A549 (cell line): ENCODE measurements at regions not wholly inside any gene's neighbourhood (a gene's known extent, or its start where the extent isn't known, plus 50 kb on each side); places are given as distances from the start of the nearest gene placed in this dataset.

Source experiments
- ATAC-seq, 2 experiments: fragments of 200-7000 bp in 1 of 2; fragments of >200 bp in 1 of 2; cut with Nextera tagmentation in 1 of 2; cut with Tn5 transposase in 1 of 2; 3 replicates each; pipeline versions ENCODE4 v1.8.0 to v1.9.1; 2018 to 2020; ENCODE audit warnings: mild to moderate bottlenecking in 1 of 2, moderate library complexity in 1 of 2
- CTCF ChIA-PET: fragments of 300-600 bp; sonication (Branson Sonifier 250); formaldehyde crosslinking; extraction: SDS; loops from one replicate; lab custom pipeline; 2021; ENCODE audit warnings: antibody characterized with exemption, inconsistent platforms; lab: Yijun Ruan, JAX
- POLR2A ChIA-PET: fragments of 350-600 bp; formaldehyde crosslinking; extraction: SDS; loops from one replicate; lab custom pipeline; 2021; ENCODE audit warnings: antibody characterized with exemption, inconsistent platforms; lab: Yijun Ruan, JAX
- DNase-seq, 2 experiments: peaks; one replicate each; pipeline versions ENCODE4 v3.0.0 to v3.0.0-alpha.2; 2011 to 2016; ENCODE audit warnings: low read depth in 1 of 2, low spot score in 1 of 2
- FAIRE-seq: peaks from 2 replicates; lab custom pipeline; 2011; peaks lifted over from hg19 to GRCh38; lab: Jason Lieb, UNC
- H3K27ac ChIP-seq, 2 experiments: fragments of >200 bp; sonication (Bioruptor Twin); formaldehyde crosslinking; 3 replicates each; pipeline ENCODE4 v1.5.1; 2016 to 2017
- H3K4me1 ChIP-seq: fragments of >200 bp; sonication (Bioruptor Twin); formaldehyde crosslinking; 3 replicates; pipeline ENCODE4 v1.6.1; 2016
- H3K4me2 ChIP-seq: fragments of >200 bp; sonication (Bioruptor Twin); formaldehyde crosslinking; 3 replicates; pipeline ENCODE4 v1.6.1; 2016
- H3K4me3 ChIP-seq: fragments of >200 bp; sonication (Bioruptor Twin); formaldehyde crosslinking; 3 replicates; pipeline ENCODE4 v1.5.1; 2016
- H3K9me3 ChIP-seq: fragments of >200 bp; sonication (Bioruptor Twin); formaldehyde crosslinking; 3 replicates; pipeline ENCODE4 v1.6.1; 2016
- BHLHE40 ChIP-seq: IDR thresholded peaks from 2 replicates; pipeline ENCODE4 v1.6.1; 2012; ENCODE audit warnings: low read depth, low read length, inconsistent platforms
- CBX8 ChIP-seq: fragments of 200-600 bp; sonication (generic); IDR thresholded peaks from 2 replicates; pipeline ENCODE4 v1.6.1; 2016
- CEBPB ChIP-seq, 2 experiments: fragments of >200 bp in 1 of 2; sonication (Bioruptor Twin) in 1 of 2; formaldehyde crosslinking in 1 of 2; IDR thresholded peaks; 2 replicates each; pipeline ENCODE4 v1.6.1; 2012 to 2016
- CHD2 ChIP-seq: fragments of 150-350 bp; IDR thresholded peaks from 2 replicates; pipeline ENCODE4 v1.6.1; 2014; ENCODE audit warnings: low read length; ENCODE audit not compliant: partially characterized antibody
- CHD4 ChIP-seq: fragments of 200-600 bp; sonication (generic); IDR thresholded peaks from 2 replicates; pipeline ENCODE4 v1.6.1; 2016; ENCODE audit warnings: antibody characterized with exemption, mild to moderate bottlenecking, borderline replicate concordance
- ESRRA ChIP-seq: fragments of 150-350 bp; IDR thresholded peaks from 2 replicates; pipeline ENCODE4 v1.6.1; 2014; ENCODE audit warnings: mild to moderate bottlenecking, low read length, borderline replicate concordance
- FOXS1 ChIP-seq: fragments of 250-450 bp; sonication (Bioruptor Pico); IDR thresholded peaks from 2 replicates; pipeline ENCODE4 v1.5.0; 2020; ENCODE audit warnings: mild to moderate bottlenecking, moderate library complexity
- HDAC2 ChIP-seq: fragments of 200-600 bp; sonication (generic); IDR thresholded peaks from 2 replicates; pipeline ENCODE4 v1.6.1; 2016
- HEYL ChIP-seq: fragments of 250-450 bp; sonication (Bioruptor Pico); IDR thresholded peaks from 2 replicates; pipeline ENCODE4 v1.8.0; 2021; ENCODE audit warnings: mild to moderate bottlenecking, moderate library complexity
- HOXB5 ChIP-seq: fragments of 250-450 bp; sonication (Bioruptor Pico); IDR thresholded peaks from 2 replicates; pipeline ENCODE4 v1.5.0; 2020; ENCODE audit warnings: mild to moderate bottlenecking, moderate library complexity
- JUNB ChIP-seq: fragments of >200 bp; sonication (Bioruptor Twin); formaldehyde crosslinking; IDR thresholded peaks from 2 replicates; pipeline ENCODE4 v1.6.1; 2016
- KDM1A ChIP-seq: fragments of 200-600 bp; sonication (generic); IDR thresholded peaks from 2 replicates; pipeline ENCODE4 v1.6.1; 2016; ENCODE audit warnings: low read depth, mild to moderate bottlenecking
- KDM5A ChIP-seq: fragments of 200-600 bp; sonication (generic); IDR thresholded peaks from 2 replicates; pipeline ENCODE4 v1.6.1; 2016; ENCODE audit warnings: antibody characterized with exemption, mild to moderate bottlenecking
- MAFK ChIP-seq: fragments of 450-650 bp; IDR thresholded peaks from 2 replicates; pipeline ENCODE4 v1.6.1; 2014; ENCODE audit not compliant: partially characterized antibody
- MAX ChIP-seq: IDR thresholded peaks from 2 replicates; pipeline ENCODE4 v1.6.1; 2012
- MAZ ChIP-seq: fragments of 150-350 bp; IDR thresholded peaks from 2 replicates; pipeline ENCODE4 v1.6.1; 2014; ENCODE audit warnings: antibody characterized with exemption, low read depth, low read length, borderline replicate concordance
- NFE2L2 ChIP-seq: fragments of 150-350 bp; conservative IDR thresholded peaks from 2 replicates; pipeline ENCODE4 v1.6.1; 2014; ENCODE audit warnings: low read length
- POLR2A ChIP-seq: IDR thresholded peaks from 2 replicates; pipeline ENCODE4 v1.6.1; 2012; ENCODE audit warnings: mild to moderate bottlenecking, low read length
- RCOR1 ChIP-seq: fragments of 150-350 bp; IDR thresholded peaks from 2 replicates; pipeline ENCODE4 v1.6.1; 2014; ENCODE audit warnings: antibody characterized with exemption, low read length, low read depth
- RFX5 ChIP-seq: fragments of 450-650 bp; IDR thresholded peaks from 2 replicates; pipeline ENCODE4 v1.7.1; 2014; ENCODE audit warnings: antibody characterized with exemption, mild to moderate bottlenecking, moderate library complexity
- RNF2 ChIP-seq: fragments of 200-600 bp; sonication (generic); IDR thresholded peaks from 2 replicates; pipeline ENCODE4 v1.6.1; 2016; ENCODE audit warnings: low read depth, mild to moderate bottlenecking, antibody characterized with exemption, moderate library complexity, borderline replicate concordance
- SMC3 ChIP-seq: fragments of >200 bp; sonication (Bioruptor Twin); formaldehyde crosslinking; IDR thresholded peaks from 3 replicates; pipeline ENCODE4 v1.6.1; 2018; ENCODE audit warnings: inconsistent platforms
- SREBF2 ChIP-seq: fragments of 450-650 bp; IDR thresholded peaks from 2 replicates; pipeline ENCODE4 v1.6.1; 2014; ENCODE audit warnings: mild to moderate bottlenecking, moderate library complexity
- TFCP2L1 ChIP-seq: fragments of 250-450 bp; sonication (Bioruptor Pico); IDR thresholded peaks from 2 replicates; pipeline ENCODE4 v1.5.0; 2021; ENCODE audit warnings: mild to moderate bottlenecking
- USF2 ChIP-seq: fragments of 450-650 bp; IDR thresholded peaks from 2 replicates; pipeline ENCODE4 v1.6.1; 2014; ENCODE audit warnings: antibody characterized with exemption
- WGBS: methylation state at CpG from one replicate; pipeline ENCODE4 v1.1.6; 2017; ENCODE audit errors: missing lambda C conversion rate; 5-methylcytosine and 5-hydroxymethylcytosine counted together
- TF ChIP-seq, protein P1 (sequence below): fragments of >200 bp; sonication (Bioruptor Twin); formaldehyde crosslinking; IDR thresholded peaks from 3 replicates; pipeline ENCODE4 v1.6.1; 2016
- TF ChIP-seq, protein P2 (sequence below): fragments of 250-450 bp; sonication (Bioruptor Pico); IDR thresholded peaks from 2 replicates; pipeline ENCODE4 v1.5.0; 2020; ENCODE audit warnings: low read depth, mild to moderate bottlenecking, moderate library complexity

GRCh38 chrX:144790148-144790547 is 457.2 kb upstream of the SPANXN1 start:
- no peak for FAIRE-seq
- H3K27ac ChIP-seq, result no peak overlapping the region
- ChIA-PET POLR2A (no interaction called here), CTCF (no interaction called here)
- 33% methylated on average over 2 of the region's 2 CpGs for WGBS
- DNase-seq, result no peak
- ATAC-seq, result no peak
- peak; percentile 62 for TF ChIP-seq MAFK
- no peak for TF ChIP-seq CHD4
- H3K4me2 ChIP-seq, result no peak overlapping the region
- H3K4me1 ChIP-seq, result no peaks in the 10 kb centered on the region
- no peaks in the 10 kb centered on the region for H3K9me3 ChIP-seq
- no peak overlapping the region for H3K4me3 ChIP-seq

DNA sequence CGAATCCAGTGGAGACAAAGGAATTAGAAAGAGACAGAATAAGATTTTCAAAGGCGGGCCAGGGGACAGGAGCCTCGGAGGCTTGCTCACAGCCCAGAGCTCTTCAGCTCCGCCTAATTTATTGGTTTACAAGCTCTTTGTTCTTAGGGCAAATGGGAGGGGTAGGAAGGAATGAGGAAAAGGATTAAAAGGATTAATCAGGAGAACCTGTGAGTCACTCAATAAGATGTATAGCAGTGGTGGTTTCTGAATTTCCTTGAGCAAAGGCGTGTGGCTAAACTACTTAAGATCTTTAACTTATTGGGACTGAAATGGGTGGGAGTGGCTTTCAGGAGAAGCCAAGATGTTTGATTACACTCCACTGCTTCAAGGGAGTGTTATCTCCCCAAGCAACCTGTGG is 456.0 kb upstream of the SPANXN1 start:
- no peak overlapping the region for H3K4me3 ChIP-seq
- no peak for ATAC-seq
- H3K9me3 ChIP-seq, result no peaks in the 10 kb centered on the region
- ChIA-PET POLR2A (no interaction called here), CTCF (no interaction called here)
- H3K4me1 ChIP-seq, result no peaks in the 10 kb centered on the region
- H3K4me2 ChIP-seq, result no peak overlapping the region
- no peak for TF ChIP-seq CHD2
- no peak for TF ChIP-seq HEYL (CRISPR knock-in tag)
- 6% methylated on average over 5 of the region's 5 CpGs for WGBS
- FAIRE-seq, result no peak
- no peak overlapping the region for H3K27ac ChIP-seq
- no peak for DNase-seq

DNA sequence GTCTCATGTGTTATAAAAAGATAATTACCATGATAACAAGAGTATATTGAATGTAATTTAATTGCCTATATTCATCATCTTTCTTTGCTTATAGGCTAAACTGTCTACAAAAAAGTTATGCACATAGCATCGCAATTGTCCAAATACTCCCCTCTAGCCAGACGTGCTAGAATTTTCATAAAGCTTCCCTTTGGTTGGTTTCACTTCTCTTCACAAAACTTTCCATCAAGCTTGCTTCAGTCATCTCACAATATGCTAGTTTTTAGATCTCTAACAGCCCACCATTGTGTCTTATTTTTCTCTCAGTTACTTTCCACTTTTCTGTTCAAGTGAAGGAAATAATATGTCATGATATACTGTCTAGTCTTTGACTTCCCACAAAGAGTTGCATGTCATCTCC is 448.3 kb upstream of the SPANXN1 start:
- ChIA-PET POLR2A (no interaction called here), CTCF (no interaction called here)
- no peak for ATAC-seq
- no peak for TF ChIP-seq HDAC2
- TF ChIP-seq, protein P1, sequence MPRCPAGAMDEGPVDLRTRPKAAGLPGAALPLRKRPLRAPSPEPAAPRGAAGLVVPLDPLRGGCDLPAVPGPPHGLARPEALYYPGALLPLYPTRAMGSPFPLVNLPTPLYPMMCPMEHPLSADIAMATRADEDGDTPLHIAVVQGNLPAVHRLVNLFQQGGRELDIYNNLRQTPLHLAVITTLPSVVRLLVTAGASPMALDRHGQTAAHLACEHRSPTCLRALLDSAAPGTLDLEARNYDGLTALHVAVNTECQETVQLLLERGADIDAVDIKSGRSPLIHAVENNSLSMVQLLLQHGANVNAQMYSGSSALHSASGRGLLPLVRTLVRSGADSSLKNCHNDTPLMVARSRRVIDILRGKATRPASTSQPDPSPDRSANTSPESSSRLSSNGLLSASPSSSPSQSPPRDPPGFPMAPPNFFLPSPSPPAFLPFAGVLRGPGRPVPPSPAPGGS, result no peak
- no peak for TF ChIP-seq TFCP2L1 (CRISPR knock-in tag)
- TF ChIP-seq CEBPB (IDR thresholded peaks at IDR 0.05), result no peak
- TF ChIP-seq RFX5, result no peak
- TF ChIP-seq SMC3, result no peak
- TF ChIP-seq USF2, result no peak
- no peak for TF ChIP-seq CHD4
- no peak for TF ChIP-seq KDM5A
- TF ChIP-seq SREBF2, result no peak
- TF ChIP-seq NFE2L2, result no peak
- Histone ChIP-seq H3K4me2 (no peak overlapping the region), H3K9me3 (no peaks in the 10 kb centered on the region), H3K4me1 (no peaks in the 10 kb centered on the region), H3K4me3 (no peak overlapping the region), H3K27ac (no peak overlapping the region)
- 0% methylated on average over 2 of the region's 2 CpGs for WGBS
- FAIRE-seq, result no peak
- no peak for DNase-seq

DNA sequence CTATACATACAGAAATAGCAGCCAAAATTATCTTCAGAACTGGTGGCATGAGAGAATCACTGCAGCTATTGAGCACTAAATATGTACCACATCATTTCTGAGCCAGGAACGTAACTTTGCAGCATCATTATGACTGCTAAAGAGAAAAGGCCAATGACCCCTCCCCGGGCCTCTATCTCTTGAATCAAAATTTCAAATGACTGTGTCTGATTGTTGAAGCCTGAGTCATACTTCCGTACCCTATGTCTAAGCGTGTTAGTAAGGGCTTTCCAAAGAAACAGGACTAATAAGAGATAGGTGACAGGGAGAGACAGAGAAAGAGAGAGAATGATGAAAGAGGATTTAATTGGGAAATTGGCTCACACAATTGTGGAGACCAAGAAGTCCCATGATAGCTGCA is 445.5 kb upstream of the SPANXN1 start:
- ATAC-seq (no peak), FAIRE-seq (no peak)
- H3K9me3 ChIP-seq, result no peaks in the 10 kb centered on the region
- H3K4me3 ChIP-seq, result no peak overlapping the region
- no peaks in the 10 kb centered on the region for H3K4me1 ChIP-seq
- CTCF ChIA-PET, result no interaction called here
- H3K27ac ChIP-seq, result no peak overlapping the region
- 2% methylated on average over 4 of the region's 4 CpGs for WGBS
- TF ChIP-seq ESRRA, result no peak
- no peak for TF ChIP-seq MAX
- no peak for TF ChIP-seq MAZ
- TF ChIP-seq KDM1A, result no peak
- no peak for TF ChIP-seq HOXB5 (CRISPR knock-in tag)
- TF ChIP-seq SMC3, result no peak
- no peak for TF ChIP-seq BHLHE40
- no peak for TF ChIP-seq NFE2L2
- TF ChIP-seq JUNB, result no peak
- TF ChIP-seq, protein P2, sequence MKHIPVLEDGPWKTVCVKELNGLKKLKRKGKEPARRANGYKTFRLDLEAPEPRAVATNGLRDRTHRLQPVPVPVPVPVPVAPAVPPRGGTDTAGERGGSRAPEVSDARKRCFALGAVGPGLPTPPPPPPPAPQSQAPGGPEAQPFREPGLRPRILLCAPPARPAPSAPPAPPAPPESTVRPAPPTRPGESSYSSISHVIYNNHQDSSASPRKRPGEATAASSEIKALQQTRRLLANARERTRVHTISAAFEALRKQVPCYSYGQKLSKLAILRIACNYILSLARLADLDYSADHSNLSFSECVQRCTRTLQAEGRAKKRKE (CRISPR knock-in tag), result no peak
- no peak for TF ChIP-seq RNF2
- no peak for TF ChIP-seq TFCP2L1 (CRISPR knock-in tag)
- TF ChIP-seq CBX8, result no peak
- no peak for TF ChIP-seq POLR2A
- no peak for TF ChIP-seq RCOR1
- TF ChIP-seq CHD4, result no peak
- TF ChIP-seq FOXS1 (CRISPR knock-in tag), result no peak
- TF ChIP-seq HDAC2, result no peak
- TF ChIP-seq CEBPB (IDR thresholded peaks at IDR 0.05), result no peak
- TF ChIP-seq SREBF2, result no peak
- TF ChIP-seq, all 56 proteins: peak for 0
- POLR2A ChIA-PET, result no interaction called here
- DNase-seq, result no peak
- H3K4me2 ChIP-seq, result no peak overlapping the region
